CD4-positive, alpha-beta T cell treated with Interleukin-21 for 1 hour (primary cell): ENCODE measurements at regions not wholly inside any gene's neighbourhood (a gene's known extent, or its start where the extent isn't known, plus 50 kb on each side); places are given as distances from the start of the nearest gene placed in this dataset.

Experiments used
- DNase-seq: peaks from one replicate; pipeline ENCODE4 v3.0.0-alpha.2; 2020

- no peak for DNase-seq
Observed at GRCh38 chr10:78856421-78856820, 212.3 kb upstream of the ZMIZ1 start.

DNA sequence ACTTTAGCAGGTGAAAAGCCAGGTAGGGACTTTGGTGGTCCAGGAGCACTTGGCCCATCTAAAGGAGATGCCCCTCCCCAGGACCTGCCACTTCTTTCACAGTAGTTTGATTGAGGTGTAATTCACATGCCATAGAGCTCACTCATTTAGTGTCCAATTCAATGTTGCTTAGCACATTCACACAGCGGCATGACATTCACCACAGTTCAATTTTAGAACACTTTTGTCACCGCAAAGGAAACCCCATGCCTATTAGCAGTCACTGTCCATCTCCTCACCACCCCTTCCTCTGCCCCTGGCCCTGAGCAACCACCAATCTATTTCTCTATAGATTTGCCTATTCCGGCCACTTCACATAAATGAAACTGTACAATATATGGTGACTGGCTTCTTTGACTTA is 211.6 kb upstream of the ZMIZ1 start:
- no peak for DNase-seq

GRCh38 chr10:78859266-78859665 is 209.5 kb upstream of the ZMIZ1 start:
- no peak for DNase-seq

DNA sequence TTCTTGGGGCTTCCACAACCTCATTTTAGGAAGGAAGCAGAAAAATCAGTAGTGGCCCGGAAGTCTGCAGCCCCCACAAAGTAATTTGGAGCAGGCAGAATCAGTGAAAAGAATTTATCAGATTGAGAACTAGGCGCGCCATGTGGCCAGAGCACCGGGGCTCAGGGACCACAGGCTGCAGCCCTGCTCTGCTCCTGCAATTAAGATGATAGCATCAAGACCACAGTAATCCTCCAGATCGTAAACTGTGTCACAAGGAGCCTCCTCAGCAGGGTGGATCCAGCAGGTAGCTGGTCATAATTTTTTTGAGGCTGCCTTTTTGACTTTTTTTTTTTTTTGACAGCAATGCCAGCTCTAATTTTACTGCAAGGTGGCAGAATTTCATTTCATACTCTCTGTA is 209.0 kb upstream of the ZMIZ1 start:
- DNase-seq = no peak

DNA sequence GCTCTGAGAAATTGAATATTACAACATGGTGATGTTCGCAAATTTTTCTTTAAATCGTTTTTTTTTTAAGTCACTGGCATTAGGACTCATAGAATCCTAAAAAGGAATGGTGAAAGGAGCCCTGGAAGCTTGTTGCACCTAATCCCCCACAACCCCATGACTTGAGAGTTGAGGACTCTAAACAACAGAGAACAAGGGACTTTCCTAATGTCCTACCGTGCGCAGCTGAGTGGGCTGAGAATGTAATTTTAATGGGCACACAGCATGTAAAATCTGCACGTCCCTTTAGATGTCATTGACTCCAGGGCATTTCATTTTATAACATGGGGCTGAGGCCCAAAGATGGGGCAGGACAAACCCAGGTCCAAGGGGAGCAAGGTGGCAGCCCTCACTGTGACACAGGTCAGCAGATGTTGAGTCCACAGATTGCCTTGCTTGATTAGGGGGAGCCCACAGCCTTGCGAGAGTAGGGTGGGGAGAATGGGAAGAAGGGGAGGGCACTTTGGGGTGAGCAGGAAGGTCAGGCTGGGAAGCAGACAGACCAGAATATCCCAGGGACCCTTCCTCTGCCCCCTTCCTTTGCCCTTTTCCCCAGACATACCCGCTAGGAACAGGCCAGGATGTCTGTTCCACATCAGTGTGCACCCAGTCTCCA is 208.4 kb upstream of the ZMIZ1 start:
- no peak for DNase-seq

GRCh38 chr10:78861529-78862327 is 207.0 kb upstream of the ZMIZ1 start:
- DNase-seq = no peak

DNA sequence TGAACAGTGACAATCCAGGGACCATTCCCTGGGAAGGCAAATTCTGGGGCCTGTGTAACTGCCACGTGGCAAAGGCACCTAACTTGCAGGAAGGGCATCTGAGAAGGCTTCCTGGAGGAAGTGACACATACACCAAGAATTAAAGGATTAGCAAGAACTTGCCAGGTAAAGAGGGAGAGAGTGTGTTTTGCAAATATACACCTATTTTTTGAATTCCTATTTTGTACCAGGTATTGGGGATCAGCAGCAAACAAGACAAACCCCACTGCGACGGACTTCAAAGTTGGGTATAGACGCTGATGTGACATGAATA is 206.5 kb upstream of the ZMIZ1 start:
- no peak for DNase-seq

GRCh38 chr10:78863140-78863905 is 205.4 kb upstream of the ZMIZ1 start:
- no peak for DNase-seq

DNA sequence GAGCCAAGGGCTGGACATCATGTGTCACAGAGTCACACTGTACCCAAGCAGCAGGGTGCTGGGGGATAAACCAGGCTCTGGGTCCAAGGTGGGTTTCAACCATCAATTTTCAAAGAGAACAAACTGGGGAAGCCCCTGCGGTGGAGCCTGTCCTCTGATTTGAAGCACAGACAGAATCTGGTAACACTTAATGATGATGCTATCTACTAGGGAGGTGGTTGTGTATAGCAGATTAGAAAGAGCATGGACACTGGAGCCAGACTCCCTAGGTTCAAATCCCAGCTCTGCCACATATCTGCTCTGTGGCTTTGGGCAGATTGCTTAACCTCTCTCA is 204.9 kb upstream of the ZMIZ1 start:
- DNase-seq = no peak

- no peak for DNase-seq
Observed at GRCh38 chr10:78864761-78865537, 203.8 kb upstream of the ZMIZ1 start.

GRCh38 chr10:78865538-78865875 is 203.3 kb upstream of the ZMIZ1 start:
- DNase-seq = no peak

DNA sequence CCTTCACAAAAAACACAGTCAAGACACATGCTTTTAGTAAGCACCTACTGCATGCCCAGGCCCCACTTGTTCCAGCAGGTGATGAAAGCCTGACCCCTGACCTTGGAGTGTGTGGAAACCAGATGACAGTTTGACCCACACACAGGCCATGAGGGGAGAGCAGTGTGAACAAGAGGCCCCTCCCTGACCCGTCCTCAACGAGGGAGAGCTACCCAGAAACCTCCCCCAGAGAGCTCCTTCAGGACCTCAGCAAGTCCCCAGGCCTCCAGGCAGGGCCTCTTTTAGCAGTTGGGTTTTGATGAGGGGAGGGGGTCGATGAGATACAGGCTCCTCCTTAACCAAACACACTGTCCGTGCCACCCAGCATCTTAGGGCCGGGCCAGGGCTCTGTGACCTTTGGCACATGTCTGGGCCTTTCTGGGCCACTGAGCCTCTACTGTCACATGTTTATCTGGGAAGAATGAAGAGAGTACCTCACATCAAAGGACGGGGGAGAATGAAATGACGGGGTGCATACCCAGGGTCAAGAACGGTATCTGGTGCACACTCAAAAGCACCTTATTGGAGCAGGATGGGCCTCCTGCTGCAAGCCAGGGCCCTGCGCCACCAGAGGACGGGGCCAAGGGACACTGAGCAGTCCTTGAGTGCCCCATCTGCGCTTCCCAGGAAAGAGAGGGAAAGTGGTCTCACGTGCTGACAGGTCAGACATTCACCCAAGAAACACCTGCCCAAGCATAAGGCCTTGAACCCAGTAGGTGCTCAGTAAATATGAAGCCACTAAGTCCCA is 202.6 kb upstream of the ZMIZ1 start:
- no peak for DNase-seq

GRCh38 chr10:78866731-78867554 is 201.8 kb upstream of the ZMIZ1 start:
- DNase-seq = no peak

DNA sequence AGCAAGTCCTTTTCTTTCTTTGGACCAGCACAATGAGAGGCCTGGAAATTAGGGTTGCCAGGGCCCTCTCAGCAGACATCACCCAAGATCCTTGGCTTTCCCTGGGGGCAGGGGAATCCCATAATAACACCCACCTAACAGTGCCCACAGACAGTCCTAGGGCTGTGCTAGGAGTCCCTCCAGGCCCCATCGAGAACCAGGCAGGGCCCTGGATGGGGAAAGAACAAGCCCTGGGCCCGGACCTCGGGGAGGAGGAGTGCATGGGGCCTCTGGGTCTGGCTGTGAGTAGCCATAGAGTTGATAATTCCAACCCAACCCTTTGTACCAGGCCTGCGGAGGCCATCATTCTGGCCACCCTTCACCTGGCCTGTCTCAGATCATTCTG is 201.2 kb upstream of the ZMIZ1 start:
- no peak for DNase-seq

GRCh38 chr10:78868048-78868447 is 200.7 kb upstream of the ZMIZ1 start:
- no peak for DNase-seq

GRCh38 chr10:78868456-78868855 is 200.3 kb upstream of the ZMIZ1 start:
- no peak for DNase-seq

DNA sequence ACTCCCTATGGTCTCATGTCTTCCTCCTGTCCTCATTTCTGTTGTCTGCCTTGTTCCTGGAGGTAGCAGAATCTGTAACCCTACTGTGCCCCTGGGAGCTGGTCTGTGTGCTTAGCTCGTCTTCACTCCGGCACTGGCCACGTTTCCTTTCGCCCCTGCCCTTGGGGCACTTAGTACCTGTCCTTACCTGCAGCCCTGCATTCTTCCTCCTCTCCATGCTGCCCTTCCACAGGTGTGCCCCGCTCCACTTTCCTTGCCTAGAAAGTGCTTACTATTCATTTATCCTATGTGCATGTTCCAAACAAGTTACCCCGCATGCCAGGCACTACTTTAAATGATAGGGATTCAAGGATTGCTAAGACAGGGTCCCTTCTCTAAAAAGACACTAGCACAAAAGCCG is 199.9 kb upstream of the ZMIZ1 start:
- no peak for DNase-seq

- no peak for DNase-seq
Observed at GRCh38 chr10:78869508-78870454, 199.0 kb upstream of the ZMIZ1 start.

- no peak for DNase-seq
Observed at GRCh38 chr10:78870458-78870857, 198.3 kb upstream of the ZMIZ1 start.

DNA sequence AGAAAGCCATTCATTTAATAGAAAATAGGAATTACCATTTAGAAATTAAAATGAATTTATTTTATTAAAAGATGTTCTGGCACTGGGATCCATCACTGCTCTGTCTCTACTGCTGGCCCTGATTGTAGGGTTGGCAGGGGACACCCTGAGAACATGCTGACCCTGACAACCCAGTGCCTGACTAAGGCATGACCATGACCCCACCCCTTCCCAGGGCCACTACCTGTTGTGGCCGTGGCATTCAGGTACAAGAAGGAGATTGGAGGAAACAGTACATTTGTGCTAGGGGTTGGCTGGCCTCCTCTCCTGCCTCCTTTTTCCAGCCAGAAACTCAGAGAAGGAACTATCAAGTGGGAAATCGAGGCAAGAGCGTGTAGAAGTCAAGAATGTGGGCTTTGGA is 197.0 kb upstream of the ZMIZ1 start:
- no peak for DNase-seq

DNA sequence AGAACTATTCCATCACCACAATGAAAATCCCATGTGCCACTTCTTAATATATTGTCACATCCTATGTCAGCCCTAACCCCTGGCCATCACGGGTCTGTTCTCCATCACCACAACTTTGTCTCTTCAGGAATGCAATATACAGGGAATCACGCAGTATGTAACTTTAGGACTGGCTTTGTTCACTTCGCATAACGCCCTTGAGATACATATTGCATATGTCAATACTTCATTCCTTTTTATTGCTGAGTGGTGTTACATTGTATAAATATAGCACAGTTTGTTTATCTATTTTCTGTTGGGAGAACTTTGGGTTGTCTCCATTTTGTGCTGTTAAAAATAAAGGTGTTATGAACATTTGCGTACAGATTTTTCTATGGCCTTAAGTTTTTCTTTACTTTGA is 195.4 kb upstream of the ZMIZ1 start:
- DNase-seq = no peak
